Osteoblast (primary cell): ENCODE measurements at regions not wholly inside any gene's neighbourhood (a gene's known extent, or its start where the extent isn't known, plus 50 kb on each side); places are given as distances from the start of the nearest gene placed in this dataset.

Source experiments
- DNase-seq: peaks from one replicate; pipeline ENCODE4 v3.0.0; 2011; ENCODE audit warnings: low spot score, mixed read lengths; ENCODE audit not compliant: insufficient read length; ENCODE audit errors: missing footprints
- H2AFZ ChIP-seq: 2 replicates; pipeline ENCODE4 v1.6.0; 2011; ENCODE audit warnings: mild to moderate bottlenecking, low read length
- H3K27ac ChIP-seq: 2 replicates; pipeline ENCODE4 v1.5.1; 2011; ENCODE audit warnings: mild to moderate bottlenecking, low read depth, low read length, moderate library complexity
- H3K27me3 ChIP-seq: 2 replicates; pipeline ENCODE4 v1.6.0; 2012; ENCODE audit warnings: mild to moderate bottlenecking, control low read depth, inconsistent platforms, low read length, moderate library complexity; ENCODE audit not compliant: insufficient read depth
- H3K36me3 ChIP-seq: 2 replicates; pipeline ENCODE4 v1.5.1; 2011; ENCODE audit warnings: mild to moderate bottlenecking, low read length, control low read depth, moderate library complexity; ENCODE audit not compliant: insufficient read depth
- H3K4me1 ChIP-seq: 2 replicates; pipeline ENCODE4 v1.5.1; 2011; ENCODE audit warnings: mild to moderate bottlenecking, low read length, control low read depth, moderate library complexity; ENCODE audit not compliant: insufficient read depth
- H3K4me2 ChIP-seq: 2 replicates; pipeline ENCODE4 v1.6.0; 2011; ENCODE audit warnings: mild to moderate bottlenecking, low read length; ENCODE audit not compliant: insufficient read depth
- H3K4me3 ChIP-seq: fragments of 200-600 bp; sonication (generic); 3 replicates; pipeline ENCODE4 v1.5.1; 2012; ENCODE audit warnings: mild to moderate bottlenecking, low read length, inconsistent platforms; ENCODE audit not compliant: insufficient read depth
- H3K79me2 ChIP-seq: 2 replicates; pipeline ENCODE4 v1.6.0; 2012; ENCODE audit warnings: mild to moderate bottlenecking, low read length, control low read depth, inconsistent platforms; ENCODE audit not compliant: insufficient read depth
- H3K9me3 ChIP-seq: 2 replicates; pipeline ENCODE4 v1.5.1; 2011; ENCODE audit warnings: low read depth, low read length, control low read depth
- H4K20me1 ChIP-seq: 2 replicates; pipeline ENCODE4 v1.6.0; 2012; ENCODE audit warnings: mild to moderate bottlenecking, low read length, control low read depth; ENCODE audit not compliant: insufficient read depth
- CTCF ChIP-seq: IDR thresholded peaks from 2 replicates; pipeline ENCODE4 v1.5.1; 2011; ENCODE audit warnings: mild to moderate bottlenecking, low read depth, low read length, moderate library complexity; ENCODE audit errors: extremely low read depth

GRCh38 chr5:74992791-74993190 lies 59.6 kb downstream of the GCNT4 start:
- H3K4me1 ChIP-seq, result no peaks in the 10 kb centered on the region
- DNase-seq, result no peak
- no peak for TF ChIP-seq CTCF

GRCh38 chr5:74991522-74991921 lies 60.8 kb downstream of the GCNT4 start:
- H3K27ac ChIP-seq, result no peak overlapping the region
- peaks cover 3% of the 10 kb centered on the region for H3K27me3 ChIP-seq
- no peak for DNase-seq
- no peak overlapping the region for H3K4me2 ChIP-seq
- no peaks in the 10 kb centered on the region for H4K20me1 ChIP-seq
- no peaks in the 10 kb centered on the region for H3K79me2 ChIP-seq
- no peak for TF ChIP-seq CTCF
- H3K4me3 ChIP-seq, result no peak overlapping the region
- no peaks in the 10 kb centered on the region for H3K9me3 ChIP-seq
- no peak overlapping the region for H2AFZ ChIP-seq
- no peaks in the 10 kb centered on the region for H3K36me3 ChIP-seq
- no peaks in the 10 kb centered on the region for H3K4me1 ChIP-seq

More at GRCh38 chr5:74992791-74993190, 59.6 kb downstream of the GCNT4 start:
- no peak overlapping the region for H3K4me2 ChIP-seq
- peaks cover 3% of the 10 kb centered on the region for H3K27me3 ChIP-seq
- no peak overlapping the region for H3K27ac ChIP-seq
- H3K4me3 ChIP-seq, result no peak overlapping the region
- H3K36me3 ChIP-seq, result no peaks in the 10 kb centered on the region
- no peaks in the 10 kb centered on the region for H4K20me1 ChIP-seq
- no peaks in the 10 kb centered on the region for H3K9me3 ChIP-seq
- H2AFZ ChIP-seq, result no peak overlapping the region
- H3K79me2 ChIP-seq, result no peaks in the 10 kb centered on the region

GRCh38 chr5:74990194-74990593 lies 62.2 kb downstream of the GCNT4 start:
- no peak overlapping the region for H2AFZ ChIP-seq
- DNase-seq, result no peak

More at GRCh38 chr5:74990194-74990593, 62.2 kb downstream of the GCNT4 start:
- Histone ChIP-seq H3K36me3 (no peaks in the 10 kb centered on the region), H3K9me3 (no peaks in the 10 kb centered on the region), H3K27me3 (peaks cover 3% of the 10 kb centered on the region), H3K27ac (no peak overlapping the region), H3K4me1 (no peaks in the 10 kb centered on the region), H3K4me3 (no peak overlapping the region), H3K4me2 (no peak overlapping the region), H4K20me1 (no peaks in the 10 kb centered on the region), H3K79me2 (no peaks in the 10 kb centered on the region)
- no peak for TF ChIP-seq CTCF
